ENCODE measurements at regions not wholly inside any gene's neighbourhood (a gene's known extent, or its start where the extent isn't known, plus 50 kb on each side); places are given as distances from the start of the nearest gene placed in this dataset.
"Not testable (repeated sequence)": the region's sequence is repeated elsewhere in the genome, so short reads cannot be mapped to it uniquely, and the experiment has no call there.

GRCh38 chr3:175956964-175957363 is 1097.8 kb downstream of the NAALADL2 start:
- no peak for DNase-seq (ENCODE audit: low spot score)

DNA sequence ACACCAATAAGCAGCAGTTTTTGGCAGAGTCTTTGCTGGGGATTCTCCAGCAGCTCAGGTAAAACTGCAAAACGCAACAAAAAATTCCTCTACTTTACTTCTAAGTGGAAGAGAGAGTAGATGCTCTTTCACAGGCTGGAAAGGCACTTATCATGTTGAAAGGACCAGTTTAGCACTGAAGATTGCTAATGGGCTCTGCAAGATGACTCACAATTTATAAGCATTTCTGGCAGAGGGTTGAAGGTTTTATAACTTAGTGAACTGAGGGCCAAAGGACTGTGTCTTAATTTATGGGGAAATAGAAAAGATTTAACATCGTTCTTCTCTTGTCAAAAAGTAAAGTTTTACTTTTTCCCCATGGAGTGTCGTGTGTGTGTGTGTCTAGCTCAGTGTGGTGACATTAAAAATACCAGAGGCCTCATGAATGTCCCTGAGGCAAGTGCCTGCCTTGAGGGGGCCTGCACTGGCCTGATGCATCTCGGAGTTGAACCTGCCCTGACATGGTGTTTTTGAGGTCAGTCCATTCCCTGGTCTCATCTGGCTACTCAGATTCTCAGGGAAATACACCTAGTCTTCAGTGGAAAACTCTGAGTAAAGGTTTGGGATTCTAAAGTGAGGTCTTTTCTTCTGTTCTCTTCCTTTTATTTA is 1092.0 kb downstream of the NAALADL2 start:
- no peak for DNase-seq (ENCODE audit: low spot score)

DNA sequence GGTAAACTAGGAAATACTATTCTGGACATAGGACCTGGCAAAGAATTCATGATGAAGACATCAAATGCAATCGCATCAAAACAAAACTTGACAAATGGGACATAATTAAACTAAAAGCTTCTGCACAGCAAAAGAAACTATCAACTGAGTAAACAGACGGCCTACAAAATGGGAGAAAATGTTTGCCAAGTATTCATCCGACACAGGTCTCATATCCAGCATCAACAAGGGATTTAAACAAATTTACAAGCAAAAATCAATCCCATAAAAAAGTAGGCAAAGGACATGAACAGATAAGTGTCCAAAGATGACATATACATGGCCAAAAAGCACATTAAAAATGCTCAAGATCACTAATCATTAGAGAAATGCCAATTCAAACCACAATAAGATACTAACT is 1088.9 kb downstream of the NAALADL2 start:
- no peak for DNase-seq (ENCODE audit: low spot score)

- DNase-seq (ENCODE audit: low spot score), result no peak
Measured at GRCh38 chr3:175941352-175941751, 1082.2 kb downstream of the NAALADL2 start.

DNA sequence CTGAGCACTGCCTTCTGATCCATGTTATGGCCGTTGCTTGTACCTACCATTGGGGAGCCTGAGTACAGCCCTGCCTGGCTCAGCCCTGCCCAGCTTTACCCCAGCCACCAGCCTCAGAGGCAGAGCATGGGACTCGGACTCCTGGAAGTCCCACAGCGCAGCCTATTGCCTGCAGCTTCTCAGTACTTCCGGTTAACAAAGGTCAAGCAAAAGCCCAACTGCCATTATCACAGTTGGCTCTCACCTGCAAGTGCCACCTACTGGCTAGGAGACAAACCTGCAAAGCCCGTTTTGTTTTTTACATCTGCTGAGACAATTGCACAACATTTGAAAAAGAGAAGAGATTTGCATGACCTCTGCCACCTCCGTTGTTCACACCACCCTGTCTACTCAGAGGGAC is 1081.7 kb downstream of the NAALADL2 start:
- DNase-seq (ENCODE audit: low spot score), result no peak

DNA sequence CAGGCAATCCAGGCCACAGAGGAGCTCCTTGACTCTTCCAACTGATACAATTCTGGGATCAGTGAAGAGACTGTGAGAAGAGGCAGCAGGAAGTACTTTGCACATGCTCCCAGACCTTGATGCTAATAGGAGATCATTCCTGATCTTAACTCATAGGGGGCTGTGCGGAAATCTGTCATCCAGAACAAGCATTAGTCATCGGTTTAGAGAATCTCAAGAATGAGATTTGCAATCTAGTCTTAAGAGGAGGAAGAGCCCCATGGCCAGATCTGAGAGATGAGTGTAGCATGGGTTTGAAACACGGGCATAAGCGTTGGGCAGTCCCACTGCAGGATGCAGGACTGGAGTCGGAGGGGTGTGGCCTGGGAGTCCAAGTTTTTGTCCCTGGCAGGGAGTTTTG is 1081.1 kb downstream of the NAALADL2 start:
- no peak for DNase-seq (ENCODE audit: low spot score)

GRCh38 chr3:175937367-175937766 is 1078.2 kb downstream of the NAALADL2 start:
- not testable (repeated sequence) for DNase-seq (ENCODE audit: low spot score)

DNA sequence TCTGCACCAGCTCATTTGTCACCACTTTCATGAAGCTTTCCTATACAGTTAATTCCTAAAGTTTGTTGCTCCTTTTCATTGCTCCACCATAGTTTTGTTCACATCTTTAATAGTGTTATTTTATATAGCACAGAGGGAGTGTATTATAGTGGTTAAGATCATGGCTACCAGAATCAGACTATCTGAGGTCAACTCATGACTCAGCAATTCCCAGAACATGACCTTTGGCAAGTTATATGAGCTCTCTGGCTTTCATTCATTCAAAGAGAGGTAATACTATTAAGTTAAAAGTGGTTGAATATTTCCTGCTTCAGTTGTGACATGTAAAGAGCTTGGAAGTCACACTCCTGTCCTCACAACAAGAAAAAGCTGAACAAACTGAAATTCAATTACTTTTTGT is 1073.5 kb downstream of the NAALADL2 start:
- no peak for DNase-seq (ENCODE audit: low spot score)

DNA sequence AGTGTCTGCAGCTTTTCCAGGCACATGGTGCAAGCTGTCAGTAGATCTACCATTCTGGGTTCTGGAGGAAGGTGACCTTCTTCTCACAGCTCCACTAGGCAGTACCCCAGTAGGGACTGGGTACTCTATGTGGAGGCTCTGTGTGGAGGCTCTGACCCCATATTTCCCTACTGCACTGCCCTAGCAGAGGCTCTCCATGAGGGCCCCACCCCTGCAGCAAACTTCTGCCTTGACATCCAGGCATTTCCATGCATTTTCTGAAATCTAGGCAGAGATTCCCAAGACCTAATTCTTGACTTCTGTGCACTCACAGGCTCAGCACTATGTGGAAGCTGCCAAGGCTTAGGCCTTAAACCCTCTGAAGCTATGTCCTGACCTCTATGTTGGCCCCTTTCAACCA is 1060.0 kb downstream of the NAALADL2 start:
- no peak for DNase-seq (ENCODE audit: low spot score)

DNA sequence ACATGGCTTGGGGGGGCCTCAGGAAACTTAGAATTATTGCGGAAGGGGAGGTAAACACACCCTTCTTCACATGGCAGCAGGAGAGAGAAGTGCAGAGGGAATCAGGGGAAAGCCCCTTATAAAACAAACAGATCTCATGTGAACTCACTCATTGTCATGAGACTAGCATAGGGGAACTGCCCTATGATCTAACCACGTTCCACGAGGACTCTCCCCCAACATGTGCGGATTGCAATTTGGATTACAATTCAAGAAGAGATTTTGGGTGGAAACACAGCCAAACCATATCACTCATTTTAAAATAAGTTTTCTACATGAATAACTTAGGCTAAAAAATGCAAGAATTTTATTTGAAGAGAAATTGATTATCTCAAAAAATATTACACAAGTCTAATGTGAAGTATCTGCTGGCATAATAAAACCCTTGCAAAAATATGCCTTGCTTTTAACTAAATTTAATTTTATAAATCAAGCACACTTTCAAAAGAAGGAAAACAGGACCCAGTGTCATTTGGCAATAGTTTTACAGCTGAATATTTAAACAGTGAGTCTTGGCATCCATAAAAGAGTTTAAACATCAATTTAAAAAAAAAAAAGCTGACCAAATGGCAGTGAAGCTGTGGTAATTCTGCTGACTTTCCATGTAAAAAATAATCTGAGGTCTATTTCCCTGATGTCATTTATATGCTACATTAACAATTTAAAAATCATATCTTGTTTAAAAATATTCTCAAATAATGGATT is 1057.2 kb downstream of the NAALADL2 start:
- no peak for DNase-seq (ENCODE audit: low spot score)

DNA sequence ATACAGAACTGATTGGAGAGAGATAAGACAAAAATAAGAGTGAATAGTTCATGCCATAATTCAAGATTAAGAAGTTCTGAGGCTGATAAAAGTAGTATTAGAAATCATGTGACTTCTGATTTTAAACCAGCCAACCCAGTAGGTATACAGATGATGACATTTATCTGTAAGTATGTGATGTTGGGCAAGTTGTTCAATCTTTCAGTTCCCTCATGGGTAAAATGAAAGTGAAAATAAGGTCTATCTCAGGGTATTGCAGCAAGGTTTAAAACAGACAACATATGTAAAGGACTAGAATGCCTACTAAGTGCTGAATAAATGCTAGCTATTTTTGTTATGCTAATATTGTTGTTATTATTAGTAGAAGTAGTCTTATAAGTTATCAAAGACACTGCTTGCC is 1055.7 kb downstream of the NAALADL2 start:
- no peak for DNase-seq (ENCODE audit: low spot score)

- no peak for DNase-seq (ENCODE audit: low spot score)
Measured at GRCh38 chr3:175913286-175913685, 1054.2 kb downstream of the NAALADL2 start.

DNA sequence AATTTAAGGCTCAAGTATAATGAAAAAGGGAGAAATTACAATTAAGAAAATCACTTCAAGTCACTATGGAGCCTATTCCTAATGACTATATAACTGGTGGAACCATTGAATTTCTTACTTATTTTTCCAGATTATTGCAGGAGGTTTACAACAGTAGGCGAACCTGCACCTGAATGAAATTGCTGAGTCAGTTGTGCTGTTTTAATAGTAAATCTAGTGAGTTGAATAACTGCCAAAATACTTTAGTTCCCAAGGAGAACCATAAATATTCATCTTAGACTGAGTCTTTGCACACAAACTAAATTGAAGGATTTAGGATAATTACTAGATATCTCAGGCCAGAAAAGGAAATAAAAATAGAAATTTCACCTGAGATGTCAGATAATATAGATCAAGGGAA is 1052.8 kb downstream of the NAALADL2 start:
- no peak for DNase-seq (ENCODE audit: low spot score)

GRCh38 chr3:175902226-175902625 is 1043.1 kb downstream of the NAALADL2 start:
- DNase-seq (ENCODE audit: low spot score), result no peak

- DNase-seq (ENCODE audit: low spot score), result no peak
Measured at GRCh38 chr3:175898194-175898593, 1039.1 kb downstream of the NAALADL2 start.

DNA sequence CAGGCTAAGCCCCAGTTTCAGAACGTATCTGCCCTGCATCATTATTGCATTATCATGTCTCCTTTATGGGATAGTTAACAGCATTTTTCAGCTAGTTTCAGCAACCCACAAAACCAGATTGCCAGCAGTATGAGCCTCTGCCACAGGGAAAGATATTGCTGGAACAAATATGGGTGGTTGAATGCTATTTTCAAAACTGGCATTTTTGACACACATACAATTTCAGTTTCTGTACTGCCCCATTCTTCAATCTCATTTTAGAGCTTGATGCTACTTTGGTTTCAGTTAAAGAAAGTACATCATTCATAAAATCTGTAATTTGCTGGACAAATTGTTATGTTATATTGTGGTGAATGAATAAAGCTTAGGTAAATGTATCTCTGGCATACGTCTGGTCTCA is 1037.5 kb downstream of the NAALADL2 start:
- DNase-seq (ENCODE audit: low spot score), result no peak

DNA sequence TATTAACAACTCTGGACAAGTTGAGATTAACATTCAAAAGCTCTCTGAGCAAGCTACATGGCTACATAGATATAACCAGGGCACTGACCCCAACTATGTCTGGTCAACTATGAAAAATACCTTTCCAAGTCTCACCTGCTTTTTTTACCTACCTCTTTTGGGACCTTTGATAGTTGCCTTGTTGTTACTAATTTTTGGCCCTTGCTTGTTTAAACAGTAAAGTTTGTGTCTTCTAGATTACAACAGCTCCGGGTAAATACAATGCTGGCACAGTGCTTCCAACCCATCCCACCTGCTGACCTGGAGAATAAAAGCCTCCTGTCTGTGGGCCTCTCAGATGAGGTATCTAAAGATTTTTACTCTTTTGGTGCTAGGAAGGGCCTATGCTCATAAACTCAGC is 1036.6 kb downstream of the NAALADL2 start:
- DNase-seq (ENCODE audit: low spot score), result no peak

DNA sequence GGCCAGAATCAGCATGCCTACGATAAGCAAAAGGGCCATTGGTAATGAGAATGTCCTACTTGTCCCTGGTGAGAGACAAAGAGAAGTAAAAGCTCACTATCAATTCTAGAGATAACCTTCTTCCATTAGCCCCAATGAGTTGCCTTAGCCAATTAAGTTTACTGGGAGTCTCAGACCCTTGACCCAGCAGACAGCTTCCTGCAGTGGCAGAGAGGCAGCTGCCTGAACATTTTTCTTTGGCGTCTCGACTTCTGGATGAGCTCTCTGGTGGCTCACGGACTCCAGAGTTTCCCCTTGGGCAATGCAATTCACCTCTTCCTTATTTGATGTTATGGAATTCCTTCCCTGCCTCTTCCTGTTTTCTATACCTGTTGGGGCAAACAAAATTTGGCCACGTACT is 1034.4 kb downstream of the NAALADL2 start:
- DNase-seq (ENCODE audit: low spot score), result no peak

- DNase-seq (ENCODE audit: low spot score), result no peak
Measured at GRCh38 chr3:175890066-175890465, 1030.9 kb downstream of the NAALADL2 start.

DNA sequence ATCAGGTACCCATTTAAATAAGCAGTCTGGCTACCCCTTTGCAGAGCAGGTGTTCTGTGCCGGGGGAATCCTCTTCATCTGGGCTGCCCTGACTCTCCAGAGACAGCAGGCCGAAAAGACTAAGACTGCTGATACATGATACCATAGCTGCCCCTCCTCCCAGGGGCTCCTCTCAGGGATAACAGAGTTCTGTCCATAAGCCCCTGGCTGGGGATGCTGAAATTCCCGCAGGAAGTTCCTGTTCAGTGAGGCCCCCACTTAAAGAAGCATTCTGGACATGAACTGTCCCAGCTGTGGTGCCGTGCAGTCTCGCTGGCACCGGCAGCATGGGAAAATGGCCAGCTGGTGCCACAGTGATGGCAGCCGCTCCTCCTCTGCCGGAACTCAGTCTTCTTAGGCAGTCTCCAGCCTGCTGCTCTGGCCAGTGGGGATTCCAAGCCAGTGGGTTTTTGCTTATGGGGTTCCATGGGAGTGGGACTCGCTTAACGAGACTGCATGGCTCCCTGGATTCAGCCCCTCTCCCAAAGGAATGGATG is 1026.2 kb downstream of the NAALADL2 start:
- no peak for DNase-seq (ENCODE audit: low spot score)

- DNase-seq (ENCODE audit: low spot score), result no peak
Measured at GRCh38 chr3:175879417-175879816, 1020.3 kb downstream of the NAALADL2 start.

DNA sequence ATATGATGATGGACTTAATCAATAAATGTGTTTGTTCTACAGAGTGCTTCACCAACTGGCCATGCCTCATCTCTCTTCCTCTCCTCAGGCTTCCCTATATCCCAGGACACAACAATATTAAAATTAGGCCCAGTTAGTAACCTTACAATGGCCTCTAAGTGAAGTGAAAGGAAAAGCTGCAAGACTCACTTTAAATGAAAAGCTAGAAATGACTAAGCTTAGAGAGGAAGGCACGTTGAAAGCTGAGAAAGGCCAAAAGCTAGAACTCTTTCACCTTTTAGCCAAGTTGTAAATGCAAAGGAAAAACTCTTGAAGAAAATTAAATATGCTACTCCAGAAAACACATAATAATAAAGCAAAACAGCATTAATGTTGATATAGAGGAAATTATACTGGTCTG is 1010.3 kb downstream of the NAALADL2 start:
- no peak for DNase-seq (ENCODE audit: low spot score)

DNA sequence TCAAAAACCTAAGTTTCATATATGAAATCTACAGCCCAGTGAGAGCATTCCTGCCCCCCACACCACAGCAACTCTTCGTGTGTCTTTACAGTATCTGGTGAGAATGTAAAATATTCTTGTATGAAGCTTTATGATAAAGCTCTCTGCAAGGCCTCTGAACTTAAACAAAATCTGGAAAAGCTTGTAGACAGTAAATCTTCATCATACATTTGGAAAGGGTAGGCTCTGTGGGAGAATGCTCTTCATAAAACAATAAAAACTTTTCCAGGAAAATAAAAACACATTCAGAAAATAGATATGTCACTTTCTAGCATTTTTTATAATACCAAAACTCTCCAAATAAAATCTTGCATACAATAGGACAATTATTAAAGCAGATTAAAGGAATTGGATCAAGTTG is 1009.5 kb downstream of the NAALADL2 start:
- no peak for DNase-seq (ENCODE audit: low spot score)

Data from ureter (tissue), 1 donor.